Fibroblast of the aortic adventitia (primary cell): ENCODE measurements at regions not wholly inside any gene's neighbourhood (a gene's known extent, or its start where the extent isn't known, plus 50 kb on each side); places are given as distances from the start of the nearest gene placed in this dataset.

Source experiments
- DNase-seq: peaks from one replicate; pipeline ENCODE4 v3.0.0-alpha.2; 2010; ENCODE audit warnings: low read depth
- H3K4me3 ChIP-seq: 2 replicates; pipeline ENCODE4 v1.5.1; 2011; ENCODE audit warnings: low read depth, mild to moderate bottlenecking, control low read depth, low read length, moderate library complexity
- TF ChIP-seq, protein P1 (sequence below): IDR thresholded peaks from 2 replicates; pipeline ENCODE4 v1.5.1; 2011; ENCODE audit warnings: mild to moderate bottlenecking, low read length, control low read depth, inconsistent platforms; ENCODE audit not compliant: insufficient read depth

DNA sequence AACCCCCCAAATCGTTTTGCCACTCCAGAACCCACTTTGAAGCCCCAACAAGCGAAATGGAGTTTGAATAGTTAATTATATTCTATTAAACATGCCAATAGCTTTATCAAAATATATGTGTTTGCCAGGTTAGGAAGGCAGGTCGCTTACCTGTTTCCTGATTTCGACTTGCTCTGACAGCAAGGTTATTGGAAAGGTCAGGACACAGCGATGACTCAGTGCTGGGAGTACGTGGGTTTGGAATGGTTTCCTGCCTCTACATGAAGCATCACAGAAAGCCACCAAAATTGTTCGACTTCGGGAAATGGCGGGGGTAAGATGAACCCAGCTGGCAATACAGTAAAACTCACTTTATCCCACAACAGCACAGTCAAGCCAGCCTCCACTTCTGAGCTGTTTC lies 135.6 kb upstream of the ABI3BP start:
- H3K4me3 ChIP-seq: no peak overlapping the region
- no peak for DNase-seq

DNA sequence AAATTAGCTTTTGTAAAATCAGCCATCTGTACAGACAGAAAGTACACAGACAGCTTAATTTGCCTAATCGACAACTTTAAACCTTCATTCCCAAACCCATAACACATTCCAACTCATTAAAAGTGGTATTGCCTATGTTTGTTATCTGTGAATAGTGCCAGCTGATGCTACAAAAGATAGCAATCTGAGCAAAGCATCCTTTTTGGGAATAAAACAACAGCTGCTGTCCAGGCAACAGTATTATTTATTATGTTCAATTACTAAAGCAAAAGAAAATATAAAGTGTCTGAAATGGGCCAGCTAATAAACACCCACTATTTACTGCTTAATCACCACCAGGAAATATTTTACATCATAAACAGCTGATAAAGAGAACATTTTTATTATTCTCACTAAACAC lies 134.8 kb upstream of the ABI3BP start:
- H3K4me3 ChIP-seq: no peak overlapping the region
- TF ChIP-seq, protein P1, sequence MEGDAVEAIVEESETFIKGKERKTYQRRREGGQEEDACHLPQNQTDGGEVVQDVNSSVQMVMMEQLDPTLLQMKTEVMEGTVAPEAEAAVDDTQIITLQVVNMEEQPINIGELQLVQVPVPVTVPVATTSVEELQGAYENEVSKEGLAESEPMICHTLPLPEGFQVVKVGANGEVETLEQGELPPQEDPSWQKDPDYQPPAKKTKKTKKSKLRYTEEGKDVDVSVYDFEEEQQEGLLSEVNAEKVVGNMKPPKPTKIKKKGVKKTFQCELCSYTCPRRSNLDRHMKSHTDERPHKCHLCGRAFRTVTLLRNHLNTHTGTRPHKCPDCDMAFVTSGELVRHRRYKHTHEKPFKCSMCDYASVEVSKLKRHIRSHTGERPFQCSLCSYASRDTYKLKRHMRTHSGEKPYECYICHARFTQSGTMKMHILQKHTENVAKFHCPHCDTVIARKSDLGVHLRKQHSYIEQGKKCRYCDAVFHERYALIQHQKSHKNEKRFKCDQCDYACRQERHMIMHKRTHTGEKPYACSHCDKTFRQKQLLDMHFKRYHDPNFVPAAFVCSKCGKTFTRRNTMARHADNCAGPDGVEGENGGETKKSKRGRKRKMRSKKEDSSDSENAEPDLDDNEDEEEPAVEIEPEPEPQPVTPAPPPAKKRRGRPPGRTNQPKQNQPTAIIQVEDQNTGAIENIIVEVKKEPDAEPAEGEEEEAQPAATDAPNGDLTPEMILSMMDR: no peak
- DNase-seq: no peak

More for the DNA sequence above, 135.6 kb upstream of the ABI3BP start:
- TF ChIP-seq, protein P1: no peak

DNA sequence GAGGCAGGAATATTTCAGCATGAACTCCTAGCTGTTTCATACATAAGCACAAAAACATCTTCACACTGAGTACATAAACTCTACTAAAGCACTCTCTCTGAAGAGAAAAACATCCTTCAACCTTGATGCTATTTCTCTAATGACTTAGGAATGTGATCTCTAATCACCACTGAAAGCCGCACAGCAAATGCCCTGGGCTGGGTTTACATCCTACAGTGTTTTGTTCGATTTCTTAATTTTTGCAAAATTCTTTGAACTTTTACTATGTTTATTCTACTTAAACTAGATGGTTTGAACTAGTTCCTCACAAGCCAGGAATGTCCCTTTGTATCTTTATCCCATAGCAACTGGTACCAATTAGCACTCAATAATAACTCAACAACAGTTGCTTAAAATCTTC lies 130.9 kb upstream of the ABI3BP start:
- no peak overlapping the region for H3K4me3 ChIP-seq
- no peak for DNase-seq
- TF ChIP-seq, protein P1: no peak

DNA sequence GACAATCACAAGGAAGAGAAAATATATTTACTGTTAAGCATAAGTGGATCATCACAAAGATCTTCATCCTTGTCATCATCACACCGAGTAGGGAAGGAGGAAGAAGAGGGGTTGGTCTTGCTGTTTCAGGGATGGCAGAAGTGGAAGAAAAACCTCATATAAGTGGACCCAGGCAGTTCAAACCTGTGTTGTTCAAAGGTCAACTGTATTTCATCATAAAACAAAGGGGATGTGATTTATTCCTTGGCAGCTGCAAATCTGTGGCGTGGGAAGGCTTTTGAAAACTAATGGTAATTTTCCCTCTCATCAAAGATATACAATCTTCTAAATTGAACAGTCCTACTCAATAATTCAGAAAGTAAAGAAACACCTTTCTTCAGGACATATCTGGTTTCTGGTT lies 129.9 kb upstream of the ABI3BP start:
- DNase-seq: no peak
- no peak overlapping the region for H3K4me3 ChIP-seq
- TF ChIP-seq, protein P1: no peak

DNA sequence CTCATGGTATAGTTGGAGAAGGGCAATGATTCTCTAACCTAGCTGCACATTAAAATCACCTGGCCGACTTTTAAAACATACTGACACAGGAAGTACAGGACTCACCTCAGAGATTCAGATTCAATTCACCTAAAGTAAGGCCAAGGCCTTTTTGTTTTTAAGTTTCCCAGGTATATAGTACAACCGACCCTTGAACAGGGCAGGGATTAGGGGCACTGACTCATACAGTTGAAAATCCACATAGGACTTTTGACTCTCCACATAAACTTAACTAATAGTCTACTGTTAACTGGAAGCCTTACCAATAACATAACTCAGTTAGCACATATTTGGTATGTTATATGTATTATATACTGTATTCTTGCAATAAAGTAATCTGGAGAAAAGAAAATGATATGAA lies 129.5 kb upstream of the ABI3BP start:
- TF ChIP-seq, protein P1: no peak
- H3K4me3 ChIP-seq: no peak overlapping the region
- DNase-seq: no peak

DNA sequence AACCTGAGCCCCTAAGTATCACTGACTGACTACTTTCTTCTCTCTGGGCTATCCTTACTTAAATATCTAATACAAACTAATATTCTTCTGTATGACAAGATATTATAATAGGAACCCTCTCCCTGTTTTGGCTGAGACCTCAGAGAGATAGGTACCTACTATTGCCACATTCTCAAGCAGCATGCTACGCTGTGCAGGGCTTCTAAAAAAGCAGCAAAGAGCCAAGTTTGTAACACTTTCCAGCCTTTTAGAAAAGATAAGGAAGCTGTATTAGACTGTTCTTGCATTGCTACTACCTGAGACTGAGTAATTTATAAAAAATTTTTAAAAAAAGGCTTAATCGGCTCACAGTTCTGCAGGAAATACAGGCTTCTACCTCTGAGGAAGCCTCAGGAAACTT lies 126.8 kb upstream of the ABI3BP start:
- H3K4me3 ChIP-seq: no peak overlapping the region
- peak; percentile 28 for DNase-seq
- TF ChIP-seq, protein P1: no peak

DNA sequence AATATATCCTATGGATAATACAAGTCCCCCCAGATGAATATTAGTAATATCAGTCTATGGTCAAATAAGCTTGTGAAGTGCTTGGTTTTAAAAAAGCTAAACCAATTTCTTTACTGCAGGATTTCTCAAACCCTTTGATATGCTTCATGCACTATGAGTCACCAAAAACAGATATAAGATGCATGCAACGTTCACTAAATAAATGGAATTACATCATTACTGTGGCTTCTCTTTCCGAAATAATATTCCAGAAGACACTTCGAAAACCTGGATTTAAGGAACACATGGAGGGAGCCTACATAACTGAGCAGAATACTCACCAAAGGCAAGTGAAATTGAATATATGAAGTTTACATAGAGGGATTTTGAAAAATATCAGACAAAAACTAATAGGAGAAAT lies 126.3 kb upstream of the ABI3BP start:
- TF ChIP-seq, protein P1: no peak
- peak; percentile 71 for DNase-seq
- no peak overlapping the region for H3K4me3 ChIP-seq
